ENCODE measurements at regions not wholly inside any gene's neighbourhood (a gene's known extent, or its start where the extent isn't known, plus 50 kb on each side); places are given as distances from the start of the nearest gene placed in this dataset.

DNA sequence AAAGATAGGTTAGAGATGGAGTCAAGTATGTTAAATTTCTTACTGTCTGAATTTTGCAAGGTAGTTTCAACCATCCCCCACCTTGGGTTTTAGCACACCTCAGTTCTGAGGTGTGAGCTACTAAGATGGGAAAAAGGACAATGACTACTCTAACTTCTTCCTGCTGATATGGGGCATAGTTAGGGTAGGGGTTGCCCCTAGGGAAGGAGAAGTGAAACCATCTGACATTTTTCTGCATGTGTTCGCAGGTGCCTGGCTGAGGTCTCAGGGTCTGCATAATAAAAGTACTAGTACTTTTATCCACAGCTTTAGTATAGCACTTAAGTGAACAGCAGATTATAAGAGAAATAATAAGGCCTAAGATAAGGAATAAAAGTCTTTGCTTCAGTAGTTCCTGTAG is 129.5 kb upstream of the CYSLTR1 start:
- H3K9me3 ChIP-seq, result no peaks in the 10 kb centered on the region
- DNase-seq, result no peak
- intact Hi-C loops (cut with DNase I), result no loop called here
- H3K36me3 ChIP-seq, result no peaks in the 10 kb centered on the region
- H3K27me3 ChIP-seq, result no peaks in the 10 kb centered on the region
- TF ChIP-seq, protein P1, sequence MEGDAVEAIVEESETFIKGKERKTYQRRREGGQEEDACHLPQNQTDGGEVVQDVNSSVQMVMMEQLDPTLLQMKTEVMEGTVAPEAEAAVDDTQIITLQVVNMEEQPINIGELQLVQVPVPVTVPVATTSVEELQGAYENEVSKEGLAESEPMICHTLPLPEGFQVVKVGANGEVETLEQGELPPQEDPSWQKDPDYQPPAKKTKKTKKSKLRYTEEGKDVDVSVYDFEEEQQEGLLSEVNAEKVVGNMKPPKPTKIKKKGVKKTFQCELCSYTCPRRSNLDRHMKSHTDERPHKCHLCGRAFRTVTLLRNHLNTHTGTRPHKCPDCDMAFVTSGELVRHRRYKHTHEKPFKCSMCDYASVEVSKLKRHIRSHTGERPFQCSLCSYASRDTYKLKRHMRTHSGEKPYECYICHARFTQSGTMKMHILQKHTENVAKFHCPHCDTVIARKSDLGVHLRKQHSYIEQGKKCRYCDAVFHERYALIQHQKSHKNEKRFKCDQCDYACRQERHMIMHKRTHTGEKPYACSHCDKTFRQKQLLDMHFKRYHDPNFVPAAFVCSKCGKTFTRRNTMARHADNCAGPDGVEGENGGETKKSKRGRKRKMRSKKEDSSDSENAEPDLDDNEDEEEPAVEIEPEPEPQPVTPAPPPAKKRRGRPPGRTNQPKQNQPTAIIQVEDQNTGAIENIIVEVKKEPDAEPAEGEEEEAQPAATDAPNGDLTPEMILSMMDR (IDR thresholded peaks at IDR 0.05), result no peak
- TF ChIP-seq POLR2AphosphoS5 (IDR thresholded peaks at IDR 0.05) (no peak), POLR2A (IDR thresholded peaks at IDR 0.05) (no peak), EP300 (IDR thresholded peaks at IDR 0.05) (no peak)
- H3K4me1 ChIP-seq, result no peaks in the 10 kb centered on the region
- WGBS, 2 donors, result 79 to 83% methylated on average over 1 of the region's 1 CpG
- H3K4me3 ChIP-seq, result no peak overlapping the region
- H3K27ac ChIP-seq, result no peak overlapping the region

DNA sequence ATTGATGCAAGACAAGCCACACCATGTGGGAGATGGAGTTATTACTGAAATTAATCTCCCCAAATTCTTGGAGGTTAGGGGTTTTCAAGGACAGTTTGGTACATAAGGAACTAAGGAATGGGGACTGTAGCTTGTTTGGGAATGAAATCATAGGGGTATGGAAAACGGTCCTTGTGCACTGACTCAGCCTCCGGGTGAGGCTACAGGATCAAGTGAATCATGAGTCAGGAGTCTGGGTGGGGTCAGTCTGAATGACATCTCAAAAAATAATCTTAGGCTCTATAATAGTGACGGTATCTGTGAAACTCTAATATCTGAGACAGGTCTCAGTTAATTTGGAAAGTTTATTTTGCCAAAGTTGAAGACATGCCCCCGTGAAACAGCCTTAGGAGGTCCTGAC is 128.5 kb upstream of the CYSLTR1 start:
- no peaks in the 10 kb centered on the region for H3K27me3 ChIP-seq
- H3K4me3 ChIP-seq, result no peak overlapping the region
- H3K9me3 ChIP-seq, result no peaks in the 10 kb centered on the region
- no peaks in the 10 kb centered on the region for H3K36me3 ChIP-seq
- intact Hi-C loops (cut with DNase I), result no loop called here
- no peak overlapping the region for H3K27ac ChIP-seq
- no peaks in the 10 kb centered on the region for H3K4me1 ChIP-seq
- TF ChIP-seq POLR2A (IDR thresholded peaks at IDR 0.05) (no peak), POLR2AphosphoS5 (IDR thresholded peaks at IDR 0.05) (no peak), EP300 (IDR thresholded peaks at IDR 0.05) (no peak)
- TF ChIP-seq, protein P1 (IDR thresholded peaks at IDR 0.05), result no peak
- no peak for DNase-seq
- WGBS, 2 donors, result 71 to 77% methylated on average over 4 of the region's 4 CpGs

DNA sequence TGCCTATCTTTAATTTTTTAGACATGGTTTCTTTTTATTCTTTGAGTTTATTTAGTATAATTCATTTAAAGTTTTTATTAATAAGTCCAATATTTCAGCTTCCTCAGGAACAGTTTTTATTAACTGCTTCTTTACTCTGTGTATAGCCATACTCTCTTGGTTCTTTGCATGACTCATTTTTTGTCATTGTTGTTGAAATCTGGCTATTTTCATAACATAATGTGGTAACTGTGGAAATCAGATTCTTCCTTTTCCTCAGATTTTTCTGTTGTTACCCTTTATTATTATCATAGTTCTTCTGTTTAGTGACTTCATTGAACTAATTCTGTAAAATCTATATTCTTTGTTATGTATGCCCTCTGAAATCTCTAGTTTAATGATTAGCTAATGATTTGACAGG is 124.9 kb upstream of the CYSLTR1 start:
- no peaks in the 10 kb centered on the region for H3K4me1 ChIP-seq
- no peak overlapping the region for H3K4me3 ChIP-seq
- H3K27me3 ChIP-seq, result no peaks in the 10 kb centered on the region
- H3K36me3 ChIP-seq, result no peaks in the 10 kb centered on the region
- intact Hi-C loops (cut with DNase I), result no loop called here
- no peak for DNase-seq
- H3K27ac ChIP-seq, result no peak overlapping the region
- no peaks in the 10 kb centered on the region for H3K9me3 ChIP-seq
- TF ChIP-seq POLR2A (IDR thresholded peaks at IDR 0.05) (no peak), POLR2AphosphoS5 (IDR thresholded peaks at IDR 0.05) (no peak), EP300 (IDR thresholded peaks at IDR 0.05) (no peak)
- TF ChIP-seq, protein P1 (IDR thresholded peaks at IDR 0.05), result no peak

DNA sequence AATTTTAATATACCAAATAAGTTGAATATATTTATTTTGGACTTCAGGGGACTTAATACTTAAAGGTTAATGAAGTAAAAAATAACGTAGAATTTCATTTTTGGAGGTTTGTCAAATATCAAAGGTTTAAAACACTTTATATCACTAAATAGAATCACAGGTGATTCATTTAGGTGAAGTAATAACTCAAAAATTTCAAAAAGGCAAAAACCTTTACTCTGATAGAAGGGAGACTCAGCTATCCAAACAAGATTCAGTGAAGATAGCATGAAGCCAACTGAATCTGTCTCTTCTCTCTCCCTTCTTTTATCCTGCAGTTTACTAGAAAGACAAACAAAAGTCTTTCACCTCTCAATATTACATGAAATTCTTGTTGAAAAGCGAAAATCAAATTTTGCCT is 110.2 kb upstream of the CYSLTR1 start:
- H3K27me3 ChIP-seq, result no peaks in the 10 kb centered on the region
- 78 to 85% methylated on average over 2 of the region's 2 CpGs for WGBS, 2 donors
- intact Hi-C loops (cut with DNase I), result no loop called here
- DNase-seq, result no peak
- H3K9me3 ChIP-seq, result no peaks in the 10 kb centered on the region
- TF ChIP-seq EP300 (IDR thresholded peaks at IDR 0.05) (no peak), POLR2A (IDR thresholded peaks at IDR 0.05) (no peak), POLR2AphosphoS5 (IDR thresholded peaks at IDR 0.05) (no peak)
- TF ChIP-seq, protein P1 (IDR thresholded peaks at IDR 0.05), result no peak
- no peaks in the 10 kb centered on the region for H3K36me3 ChIP-seq
- H3K4me1 ChIP-seq, result no peaks in the 10 kb centered on the region
- no peak overlapping the region for H3K27ac ChIP-seq
- no peak overlapping the region for H3K4me3 ChIP-seq

DNA sequence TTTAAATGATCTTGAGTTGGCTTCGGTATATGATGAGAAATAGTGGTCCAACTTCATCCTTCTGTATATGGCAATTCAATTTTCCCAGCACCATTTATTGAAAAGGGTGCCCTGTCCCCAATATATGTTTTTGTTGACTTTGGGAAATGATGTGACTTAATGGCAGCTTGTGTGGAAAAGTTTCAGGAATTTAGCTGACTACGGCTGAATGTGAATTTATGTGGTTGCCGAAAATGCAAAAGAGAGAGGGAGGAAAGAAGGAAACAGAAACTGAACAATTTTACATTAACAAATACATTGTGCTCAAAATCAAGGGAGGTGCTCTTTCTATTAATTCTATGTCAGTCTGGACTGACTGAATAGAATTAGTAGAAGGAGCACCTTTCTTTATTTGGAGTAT is 101.8 kb upstream of the CYSLTR1 start:
- Histone ChIP-seq H3K36me3 (no peaks in the 10 kb centered on the region), H3K4me3 (no peak overlapping the region), H3K4me1 (no peaks in the 10 kb centered on the region), H3K27me3 (no peaks in the 10 kb centered on the region), H3K9me3 (no peaks in the 10 kb centered on the region), H3K27ac (no peak overlapping the region)
- TF ChIP-seq, protein P1 (IDR thresholded peaks at IDR 0.05), result no peak
- TF ChIP-seq POLR2A (IDR thresholded peaks at IDR 0.05), result no peak
- TF ChIP-seq POLR2AphosphoS5 (IDR thresholded peaks at IDR 0.05), result no peak
- no peak for TF ChIP-seq EP300 (IDR thresholded peaks at IDR 0.05)
- intact Hi-C loops (cut with DNase I), result no loop called here
- DNase-seq, result no peak
- 91 to 92% methylated on average over 3 of the region's 3 CpGs for WGBS, 2 donors

Measured in sigmoid colon (tissue), 6 donors.